Inflammatory macrophage (primary cell): ENCODE measurements at regions not wholly inside any gene's neighbourhood (a gene's known extent, or its start where the extent isn't known, plus 50 kb on each side); places are given as distances from the start of the nearest gene placed in this dataset.
"Not testable (repeated sequence)": the region's sequence is repeated elsewhere in the genome, so short reads cannot be mapped to it uniquely, and the experiment has no call there.

Source experiments
- DNase-seq, 2 donors: peaks; one replicate each; pipeline ENCODE4 v3.0.0-alpha.2; 2020 to 2022

DNA sequence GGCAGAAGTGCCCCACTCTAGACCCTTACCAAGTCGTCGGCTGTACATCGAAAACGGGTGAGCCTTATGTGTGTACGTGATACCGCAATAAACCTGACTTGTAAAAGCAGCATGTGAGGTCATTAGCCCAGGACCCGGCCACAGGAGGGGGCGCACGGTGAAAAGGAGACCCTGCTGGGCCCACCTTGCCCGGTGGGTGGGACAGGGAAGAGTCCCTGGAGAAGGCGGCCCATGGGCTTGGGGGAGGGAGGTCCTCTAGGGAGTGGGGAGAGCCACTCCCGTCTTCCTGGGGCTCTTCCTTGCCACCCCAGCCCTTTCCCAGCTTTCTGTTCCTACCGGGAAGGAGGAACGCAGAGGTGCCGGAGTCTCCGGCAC is 188.8 kb downstream of the NPIPB11 start:
- DNase-seq = not testable (repeated sequence)

DNA sequence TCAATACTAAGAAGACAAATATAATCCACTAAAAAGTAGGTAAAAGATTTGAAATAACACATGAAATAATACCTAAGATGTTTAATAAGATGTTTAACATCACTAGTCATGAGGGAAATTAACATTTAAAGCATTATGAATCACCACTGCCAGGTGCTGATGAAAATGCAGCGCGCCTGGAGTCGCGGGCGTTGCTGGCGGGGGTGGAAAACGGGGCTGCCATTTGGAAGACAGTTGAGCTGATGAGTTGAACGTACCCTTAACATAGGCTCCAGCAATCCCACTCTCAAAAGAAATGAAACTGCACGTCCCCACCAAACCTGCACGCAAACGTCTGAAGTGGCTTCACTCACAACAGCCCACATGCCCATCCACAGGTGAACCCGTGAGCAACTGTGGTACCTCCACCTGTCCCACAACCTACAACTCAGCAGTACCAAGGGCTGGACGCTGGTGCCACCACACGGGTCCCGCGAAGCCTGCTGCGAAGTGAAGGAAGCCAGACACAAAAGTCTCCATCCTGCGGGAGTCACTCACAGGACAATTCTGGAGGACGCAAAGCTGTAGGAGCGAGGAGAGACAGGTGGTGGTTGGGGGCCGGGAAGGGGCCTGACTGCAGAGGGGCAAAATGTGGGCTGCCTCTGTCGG is 189.3 kb downstream of the NPIPB11 start:
- DNase-seq = not testable (repeated sequence)

DNA sequence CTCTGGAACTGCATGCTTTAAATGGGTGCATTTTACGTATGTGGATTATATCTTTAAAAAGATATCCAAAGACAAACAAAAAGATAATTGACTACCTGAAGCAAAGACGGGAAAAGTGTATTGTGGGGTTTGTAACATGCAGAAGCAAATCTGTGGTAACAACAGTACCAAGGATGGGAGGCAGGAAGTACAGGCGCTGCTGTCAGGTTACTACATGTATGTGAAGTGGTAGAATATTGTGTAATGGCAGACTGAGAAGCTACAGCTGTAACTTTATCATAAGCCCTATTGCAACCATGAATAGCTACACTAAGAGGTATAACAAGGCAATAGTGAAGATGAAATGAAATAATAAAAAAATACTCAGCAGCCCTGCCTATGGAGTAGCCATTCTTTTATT is 192.7 kb downstream of the NPIPB11 start:
- DNase-seq = peak; percentile 32 to 38

DNA sequence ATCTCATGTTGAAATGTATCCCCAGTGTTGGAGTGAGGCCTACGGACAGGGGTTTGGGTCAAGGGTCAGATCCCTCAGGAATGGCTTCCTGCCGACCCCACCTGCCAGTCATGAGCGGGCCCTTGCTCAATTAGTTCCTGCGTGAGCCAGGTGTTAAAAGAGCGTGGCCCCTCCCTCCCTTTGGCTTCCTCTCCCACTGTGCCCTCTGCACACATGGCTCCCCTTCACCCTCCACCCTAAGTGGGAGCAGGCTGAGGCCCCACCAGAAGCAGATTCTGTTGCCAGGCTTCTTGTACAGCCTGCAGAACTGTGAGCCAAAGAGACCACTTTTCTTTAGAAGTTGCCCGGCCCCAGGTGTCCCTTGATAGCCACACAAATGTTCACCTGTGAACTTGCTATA is 193.3 kb downstream of the NPIPB11 start:
- DNase-seq = not testable (repeated sequence)

DNA sequence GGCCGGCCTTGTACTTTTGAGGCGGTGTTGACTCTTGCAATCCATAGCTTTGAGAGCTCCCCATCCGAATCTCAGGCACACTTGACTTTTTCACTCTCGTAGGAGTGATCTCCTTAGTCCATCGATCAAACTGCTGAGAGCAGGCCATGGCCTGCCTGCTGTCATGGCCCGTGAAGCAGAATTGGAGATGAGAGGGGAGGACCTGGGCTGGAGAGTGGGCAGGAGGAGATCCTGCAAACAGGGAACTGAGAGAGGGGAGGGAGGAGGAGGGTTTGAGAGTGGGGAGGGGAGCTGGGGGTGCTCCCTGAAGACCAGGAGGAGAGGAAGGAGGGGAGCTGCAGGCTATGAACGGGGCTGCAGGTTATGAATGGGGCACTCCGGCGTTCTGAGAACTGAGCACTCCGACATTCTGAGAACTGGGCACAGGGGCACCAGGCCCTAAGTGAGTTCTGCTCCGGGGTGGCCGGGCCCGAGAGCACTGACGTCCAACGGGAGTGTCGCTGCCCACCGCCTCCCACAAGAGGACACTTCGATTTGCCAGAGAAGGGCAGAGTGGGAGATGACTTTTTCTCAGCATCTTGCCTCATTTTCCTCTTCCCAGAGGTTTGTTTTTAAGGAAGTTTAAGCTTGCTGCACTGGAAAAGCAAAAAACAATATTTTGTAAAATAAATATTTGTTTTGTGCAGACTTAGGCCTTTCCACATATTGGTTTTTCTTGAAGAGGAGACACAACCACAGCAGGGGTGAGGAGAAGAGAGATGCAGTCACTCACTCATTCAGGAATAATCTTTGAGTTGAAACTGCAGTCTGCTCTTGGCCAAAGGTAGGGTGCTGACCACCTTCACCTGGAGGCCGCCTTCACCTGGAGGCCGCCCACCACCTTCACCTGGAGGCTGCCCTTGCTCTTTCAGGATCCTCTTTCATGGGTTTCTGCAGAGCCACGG is 194.2 kb downstream of the NPIPB11 start:
- DNase-seq = peak; percentile 42 to 59

DNA sequence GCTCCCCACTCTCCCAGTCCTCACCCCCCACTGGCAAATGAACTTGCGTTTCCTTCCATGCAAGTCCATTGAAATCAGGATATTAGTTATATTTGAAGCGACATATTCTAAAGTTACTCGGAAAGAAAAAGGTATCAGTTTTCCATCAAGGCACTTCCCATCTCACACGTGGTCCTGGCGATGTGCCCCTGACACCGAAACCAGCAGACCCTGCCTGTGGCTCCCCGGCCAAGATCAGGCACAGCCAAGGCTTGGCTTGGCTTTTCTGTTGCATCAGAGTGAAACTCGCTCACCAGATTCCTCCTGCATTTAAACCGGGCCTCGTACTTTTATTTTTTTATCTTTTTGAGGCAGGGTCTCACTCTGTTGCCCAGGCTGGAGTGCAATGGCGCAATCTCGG is 195.1 kb downstream of the NPIPB11 start:
- not testable (repeated sequence) for DNase-seq

DNA sequence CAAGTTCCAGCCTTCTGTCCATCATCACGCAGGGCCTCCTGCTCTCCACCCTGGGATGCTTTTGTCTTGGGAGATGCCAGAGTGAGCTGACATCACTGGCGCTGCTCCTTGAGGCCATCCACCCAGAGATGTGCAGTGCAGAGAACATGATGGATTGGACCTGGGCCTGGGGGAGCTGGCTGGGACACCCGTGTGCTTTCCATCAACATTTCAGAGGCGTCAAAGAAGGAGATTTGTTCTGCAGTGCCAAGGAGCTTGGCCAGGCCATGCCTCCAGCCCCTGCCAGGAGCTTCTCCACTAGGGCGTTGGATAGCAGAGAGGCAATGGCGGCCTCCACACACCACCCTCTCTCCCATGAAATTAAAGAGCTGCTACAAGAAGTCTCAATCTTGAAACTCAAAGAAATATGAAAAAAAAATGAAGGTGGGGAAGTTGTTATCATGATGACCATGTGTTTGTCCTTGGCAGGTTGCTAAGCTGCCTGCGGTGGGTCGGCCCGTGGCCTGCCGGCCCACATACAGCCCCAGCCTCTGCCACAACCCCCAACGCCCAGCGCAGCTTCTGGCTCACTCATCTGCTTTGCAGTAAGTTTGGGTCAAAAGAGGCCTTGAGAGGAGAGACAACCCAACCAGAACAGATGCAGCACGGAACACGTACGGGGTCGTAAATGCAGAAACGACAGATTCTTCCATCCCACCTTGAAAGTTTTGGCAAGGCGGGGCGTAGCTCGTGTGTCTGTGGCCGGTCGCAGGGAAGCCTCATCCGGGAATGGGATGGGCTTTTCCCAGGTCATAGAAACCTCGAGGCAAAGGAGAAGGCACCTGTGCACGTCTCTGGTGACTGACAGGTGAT is 196.0 kb downstream of the NPIPB11 start:
- not testable (repeated sequence) for DNase-seq

DNA sequence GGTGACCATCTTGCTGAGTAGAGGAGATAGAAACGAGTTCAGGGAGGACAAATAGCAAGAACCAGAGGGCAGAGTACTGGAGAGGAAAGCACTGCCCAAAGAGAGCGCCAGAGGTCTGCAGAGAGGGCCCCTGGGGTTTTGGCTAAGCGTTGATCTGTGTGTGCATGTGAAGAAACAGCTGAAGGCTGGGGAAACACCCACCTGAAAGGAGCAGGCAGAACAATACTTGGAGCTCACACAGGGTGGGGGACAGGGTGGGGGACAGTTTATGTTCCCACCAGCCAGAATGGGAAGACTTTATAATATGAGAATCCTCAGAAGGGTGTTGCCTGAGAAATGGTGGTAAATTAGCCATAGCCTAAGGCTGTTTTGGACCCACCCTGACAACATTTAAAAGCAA is 200.4 kb downstream of the NPIPB11 start:
- not testable (repeated sequence) for DNase-seq

DNA sequence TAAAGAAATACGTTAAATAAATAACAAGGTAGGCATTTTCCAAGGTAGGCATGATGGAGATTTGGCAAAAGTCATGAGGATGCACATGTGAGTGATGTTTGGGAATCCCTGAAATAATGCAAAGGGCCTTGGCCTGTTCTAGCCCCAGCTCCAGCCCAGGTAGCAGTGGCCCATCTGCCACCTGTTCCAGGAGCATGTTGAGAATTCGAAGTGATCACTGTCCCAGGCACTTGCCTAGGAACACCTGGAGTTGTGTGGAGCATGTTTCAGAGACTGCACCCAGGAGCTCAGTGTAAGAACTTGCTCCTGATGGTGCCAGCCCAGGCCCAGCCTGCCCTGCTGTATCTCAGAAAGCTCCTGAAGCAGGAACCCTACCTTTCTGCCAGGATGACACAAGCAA is 201.4 kb downstream of the NPIPB11 start:
- not testable (repeated sequence) for DNase-seq

DNA sequence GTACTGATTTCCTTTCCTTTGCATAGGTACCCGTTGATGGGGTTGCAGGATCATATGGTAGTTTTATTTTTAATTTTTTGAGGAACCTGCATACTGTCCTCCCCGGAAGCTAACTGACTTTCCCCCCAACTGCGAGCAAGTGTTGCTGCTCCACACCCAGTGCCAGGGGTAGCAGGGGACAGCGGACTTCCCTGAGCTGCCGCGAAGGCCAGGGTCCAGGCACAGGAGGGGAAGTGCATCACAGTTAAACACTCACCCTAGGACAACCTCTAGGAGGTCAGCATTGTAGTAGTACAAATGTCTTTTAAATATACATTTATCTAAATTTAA is 201.7 kb downstream of the NPIPB11 start:
- DNase-seq = no peak

DNA sequence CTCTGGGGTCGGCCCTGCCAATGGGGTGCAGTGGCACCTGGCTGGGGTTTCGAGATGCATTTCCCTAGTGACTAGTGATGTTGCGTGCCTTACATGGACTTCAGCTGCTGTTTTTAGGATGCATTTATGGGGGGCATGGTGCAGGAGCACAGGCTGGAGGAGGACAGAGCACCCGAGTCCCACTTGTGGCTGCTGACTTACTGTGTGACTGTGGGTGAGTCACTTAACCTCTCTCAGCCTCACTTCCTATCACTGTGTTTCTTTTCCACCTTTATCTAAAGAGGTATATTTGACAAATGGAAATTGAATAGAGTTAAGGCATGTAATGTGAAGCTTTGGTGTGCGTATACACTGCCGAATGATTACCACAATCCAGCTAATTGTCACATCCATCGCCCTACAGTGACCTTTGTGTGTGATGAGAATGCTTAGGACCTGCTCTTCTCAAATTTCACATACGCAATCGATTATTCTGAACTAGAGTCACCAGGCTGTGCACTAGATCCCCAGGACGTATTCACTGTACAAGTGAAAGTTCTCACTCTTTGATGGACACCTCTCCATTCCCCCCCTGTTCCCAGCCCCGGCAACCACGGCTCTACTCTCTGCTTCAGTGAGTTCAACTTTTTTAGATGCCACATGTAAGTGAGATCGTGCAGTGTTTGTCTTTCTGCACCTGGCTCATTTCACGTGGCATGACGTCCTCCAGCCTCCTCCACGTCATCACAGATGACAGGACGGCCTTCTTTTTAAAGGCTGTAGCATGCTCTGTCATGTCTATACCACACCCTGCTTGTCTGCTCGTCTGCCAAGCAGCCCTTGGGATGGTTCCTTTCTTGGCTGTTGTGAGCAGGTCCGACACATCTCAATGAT is 202.3 kb downstream of the NPIPB11 start:
- not testable (repeated sequence) for DNase-seq

DNA sequence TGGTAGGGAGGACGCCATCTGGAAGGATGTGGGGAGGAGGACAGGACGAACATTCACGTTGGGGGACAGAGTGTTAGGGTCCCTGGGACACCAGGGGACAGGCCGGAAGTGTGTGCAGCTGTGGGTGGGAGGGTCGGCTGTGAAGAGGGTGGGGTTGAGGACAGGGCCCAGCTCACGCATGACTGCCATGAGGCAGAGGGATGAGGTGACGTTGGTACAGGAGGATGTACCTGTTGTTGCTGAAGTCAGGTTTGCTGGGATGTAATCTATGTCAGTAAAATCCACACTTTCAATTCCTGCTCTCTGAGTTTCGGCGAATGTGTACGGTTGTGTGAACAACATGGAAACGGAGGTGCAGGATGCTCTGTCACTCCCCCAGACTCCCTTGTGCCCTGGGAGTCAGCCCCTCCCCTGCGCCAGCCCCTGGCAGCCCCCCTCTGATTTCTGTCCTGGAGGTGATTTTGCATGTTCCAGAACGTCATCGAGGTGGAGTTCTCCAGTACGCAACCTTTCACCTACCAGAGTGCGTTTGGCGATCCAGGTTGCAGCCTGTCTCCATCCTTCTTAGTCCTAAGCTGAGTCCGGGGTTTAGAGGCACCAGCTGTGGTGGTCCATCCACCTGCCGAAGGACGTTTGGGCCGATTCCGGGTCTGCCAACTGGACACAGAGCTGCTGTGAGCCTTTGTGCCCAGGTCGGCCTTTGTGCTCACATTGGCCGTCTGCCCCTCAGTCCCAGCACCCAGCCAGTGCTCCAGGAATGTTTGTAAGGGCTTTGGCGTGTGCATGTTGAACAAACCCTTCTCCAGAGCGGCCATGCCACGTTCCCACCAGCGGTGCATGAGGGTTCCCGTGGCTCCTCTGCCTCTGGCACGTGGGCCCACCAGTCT is 203.2 kb downstream of the NPIPB11 start:
- not testable (repeated sequence) for DNase-seq

DNA sequence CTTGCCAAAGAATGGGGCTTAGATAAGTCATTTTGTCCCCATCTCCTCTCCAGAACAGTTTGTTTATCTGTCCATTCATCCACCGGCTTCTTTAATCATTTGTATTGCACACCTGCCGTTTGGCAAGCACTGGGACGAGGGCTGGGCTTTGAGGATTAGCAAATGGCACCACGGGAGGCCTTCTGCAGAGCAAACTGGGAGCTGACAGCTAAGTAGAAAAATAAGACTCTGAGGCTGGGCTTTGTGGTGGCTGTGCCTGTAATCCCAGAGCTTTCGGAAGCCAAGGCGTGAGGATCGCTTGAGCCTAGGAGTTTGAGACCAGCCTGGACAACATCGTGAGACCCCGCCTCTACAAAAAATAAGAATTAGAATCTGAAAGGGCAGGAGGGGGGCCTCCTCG is 203.9 kb downstream of the NPIPB11 start:
- DNase-seq = not testable (repeated sequence)

DNA sequence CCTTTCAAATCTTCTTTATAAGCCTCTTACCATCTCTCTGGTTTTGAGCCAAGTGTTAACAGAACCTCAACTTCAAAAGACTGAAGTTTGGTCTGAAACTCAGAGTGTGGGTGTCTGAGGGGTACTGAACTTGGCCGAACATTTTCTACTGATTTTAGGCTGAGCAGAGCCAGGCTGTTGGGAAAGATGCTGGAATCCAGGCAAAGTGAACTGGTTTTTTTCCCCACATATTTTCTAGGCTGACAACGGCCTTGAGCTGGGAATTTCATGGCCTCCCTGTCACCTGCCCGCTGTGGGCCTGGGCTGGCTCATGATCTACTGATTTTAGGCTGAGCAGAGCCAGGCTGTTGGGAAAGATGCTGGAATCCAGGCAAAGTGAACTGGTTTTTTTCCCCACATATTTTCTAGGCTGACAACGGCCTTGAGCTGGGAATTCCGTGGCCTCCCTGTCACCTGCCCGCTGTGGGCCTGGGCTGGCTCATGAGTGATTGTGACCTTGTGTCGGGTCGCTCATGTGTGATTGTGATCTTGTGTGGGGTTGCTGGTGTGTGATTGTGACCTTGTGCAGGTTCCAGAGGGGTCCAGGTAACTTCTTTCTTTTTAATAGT is 204.4 kb downstream of the NPIPB11 start:
- DNase-seq = not testable (repeated sequence)

DNA sequence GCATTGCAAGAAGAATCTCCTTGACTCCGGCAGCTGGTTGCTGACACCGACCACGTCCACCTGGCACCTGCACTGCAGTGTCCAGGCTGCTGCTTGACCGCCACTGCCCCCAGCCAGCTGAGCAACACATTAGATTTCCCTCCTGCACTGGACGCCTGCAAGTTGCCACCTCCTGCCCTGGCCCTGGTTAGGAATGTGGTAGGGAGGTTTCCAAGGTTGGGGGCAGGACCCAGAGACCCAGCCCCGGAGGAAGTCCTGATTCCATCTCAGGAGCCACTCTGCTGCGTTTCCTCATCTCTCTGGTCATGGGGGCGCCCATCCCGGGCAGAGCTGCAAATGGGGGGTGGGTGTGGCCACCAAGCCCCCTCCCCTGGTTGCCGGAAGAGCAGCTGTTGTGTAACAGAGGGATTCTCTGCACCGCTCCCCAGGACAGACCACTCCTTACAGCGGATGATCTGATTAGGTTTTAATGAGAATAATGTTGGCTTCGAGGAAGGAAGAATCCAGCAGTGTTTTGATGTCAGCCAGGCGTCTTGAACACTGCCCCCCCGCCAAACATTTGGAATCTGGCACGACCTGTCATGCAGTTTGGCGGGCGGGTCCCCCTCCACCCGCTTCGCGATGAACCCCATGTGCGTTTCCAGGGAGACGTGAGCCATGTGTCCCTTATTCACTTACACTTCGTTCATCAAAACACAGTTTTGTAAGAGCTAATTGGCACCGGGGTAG is 205.1 kb downstream of the NPIPB11 start:
- not testable (repeated sequence) for DNase-seq

DNA sequence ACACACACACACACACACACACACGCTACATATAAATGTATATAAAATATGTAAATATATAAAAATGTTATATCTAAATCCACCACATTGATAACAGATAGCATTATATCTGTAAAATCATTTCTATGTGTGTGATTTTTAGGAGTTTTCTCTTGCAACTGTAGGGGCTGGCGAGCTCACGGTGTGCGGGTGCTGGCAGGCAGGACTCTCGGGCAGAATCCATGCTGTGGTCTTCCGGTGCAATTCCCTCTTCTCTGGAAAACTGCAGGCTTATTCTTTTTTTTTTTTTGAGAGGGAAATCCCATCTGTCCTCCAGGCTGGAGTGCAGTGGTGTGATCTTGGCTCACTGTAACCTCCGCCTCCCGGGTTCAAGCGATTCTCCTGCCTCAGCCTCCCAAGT is 205.8 kb downstream of the NPIPB11 start:
- not testable (repeated sequence) for DNase-seq

DNA sequence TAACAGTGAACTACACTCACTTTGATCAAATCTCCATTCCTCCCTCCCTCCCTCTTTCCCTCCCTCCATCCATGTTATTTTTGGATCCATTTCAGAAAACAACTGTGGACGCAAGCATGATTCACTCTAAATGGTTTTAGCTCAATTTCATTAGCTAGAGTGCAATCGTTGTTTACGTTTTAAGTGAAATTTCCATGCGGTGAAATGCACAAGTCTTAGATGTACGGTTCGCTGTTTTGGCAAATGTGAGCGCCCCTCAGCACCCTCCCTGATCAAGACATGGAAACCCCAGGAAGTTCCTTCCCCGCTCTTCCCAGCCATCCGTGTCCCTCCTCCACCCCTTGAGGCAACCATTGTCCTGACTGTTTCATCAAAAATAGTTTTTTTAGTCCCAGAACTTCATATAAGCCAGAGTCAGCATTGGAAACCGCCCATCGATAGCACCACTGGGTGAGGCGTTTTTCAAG is 206.3 kb downstream of the NPIPB11 start:
- DNase-seq = not testable (repeated sequence)

DNA sequence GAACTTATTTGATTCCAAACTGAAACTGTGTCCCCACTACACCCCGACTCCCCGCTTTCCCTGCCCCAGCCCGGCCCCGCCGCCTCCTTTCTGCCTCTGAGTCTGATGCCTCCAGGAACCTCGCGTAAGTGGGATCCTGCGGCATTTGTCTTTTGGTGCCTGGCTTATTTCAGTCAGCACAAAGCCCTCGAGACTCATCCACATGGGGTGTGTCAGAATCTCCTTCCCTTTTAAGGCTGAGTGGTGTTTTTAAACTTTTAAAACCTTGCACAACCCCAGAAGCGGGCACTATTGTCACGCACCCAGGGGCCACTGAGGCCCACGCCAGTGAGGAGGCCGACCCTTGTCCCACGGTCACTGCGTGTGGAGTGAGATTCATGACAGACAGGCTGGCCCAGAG is 206.9 kb downstream of the NPIPB11 start:
- peak; percentile 35 to 62 for DNase-seq

DNA sequence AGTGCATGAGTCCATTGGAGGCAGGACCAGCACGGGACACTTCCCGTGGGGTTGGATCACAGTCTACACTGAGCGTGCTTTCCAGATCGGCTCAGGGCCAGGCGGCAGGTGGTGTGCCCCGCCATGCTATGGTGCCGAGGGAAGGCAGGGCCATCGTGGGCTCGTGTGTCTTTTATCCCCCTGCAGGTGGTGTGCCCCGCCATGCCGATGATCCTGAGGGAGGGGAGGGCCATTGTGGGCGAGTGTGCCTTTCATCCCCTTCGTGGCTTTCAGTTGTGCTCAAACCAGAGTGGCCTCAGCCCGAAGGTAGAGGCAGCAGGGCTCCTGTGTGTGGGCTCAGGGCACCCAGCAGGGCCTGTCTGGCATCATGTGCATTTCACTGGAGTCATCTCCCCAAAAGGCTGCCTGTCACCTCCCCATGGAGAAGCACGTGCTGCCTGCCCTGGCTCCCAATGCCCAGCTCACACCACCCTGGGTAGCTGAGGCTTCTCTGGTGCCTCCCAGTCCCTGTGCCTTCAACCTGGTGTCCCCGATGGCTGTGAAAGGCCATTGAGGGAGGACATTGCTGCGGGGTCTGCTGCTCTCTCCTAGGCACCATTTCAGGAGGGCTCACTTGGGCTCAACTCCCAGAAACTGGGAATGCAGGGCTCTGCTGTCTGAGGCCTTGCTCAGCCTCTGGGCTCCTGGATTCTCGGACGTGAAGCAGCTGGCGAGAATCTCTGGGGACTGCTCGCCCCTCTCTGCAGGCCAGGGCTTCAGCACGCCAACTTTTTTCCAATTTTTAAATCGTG is 207.6 kb downstream of the NPIPB11 start:
- no peak for DNase-seq
